OCI-LY7 (cell line): ENCODE measurements at regions not wholly inside any gene's neighbourhood (a gene's known extent, or its start where the extent isn't known, plus 50 kb on each side); places are given as distances from the start of the nearest gene placed in this dataset.

Source experiments
- BruUV-seq: library from RNA; stranded (reverse); fragments of 400-500 nt; replicated peaks from 2 replicates; lab custom pipeline; 2021; lab: Mats Ljungman, UMichigan
- CTCF ChIA-PET: fragments of 300-600 bp; sonication (Branson Sonifier 250); formaldehyde crosslinking; loops from one replicate; lab custom pipeline; 2022; ENCODE audit warnings: antibody characterized with exemption; ENCODE audit not compliant: unreplicated experiment; lab: Charles Lee
- POLR2A ChIA-PET: fragments of 300-600 bp; sonication (Branson Sonifier 250); formaldehyde crosslinking; loops from one replicate; lab custom pipeline; 2022; ENCODE audit warnings: antibody characterized with exemption; lab: Charles Lee
- DNase-seq: peaks from one replicate; pipeline ENCODE4 v3.0.0-alpha.2; 2015; ENCODE audit warnings: low spot score
- H2AFZ ChIP-seq: fragments of 200-600 bp; sonication (generic), shearing (Covaris generic); 2 replicates; pipeline ENCODE4 v1.6.1; 2014; ENCODE audit warnings: mild to moderate bottlenecking, antibody characterized with exemption, low read length, moderate library complexity
- H3K27ac ChIP-seq: fragments of 200-600 bp; sonication (generic); 2 replicates; pipeline ENCODE4 v1.5.1; 2014; ENCODE audit warnings: mixed run types, low read depth, mild to moderate bottlenecking, moderate library complexity, low read length, inconsistent platforms; ENCODE audit not compliant: poor library complexity, severe bottlenecking
- H3K36me3 ChIP-seq: fragments of 200-600 bp; sonication (generic); 2 replicates; pipeline ENCODE4 v1.6.1; 2014; ENCODE audit warnings: mild to moderate bottlenecking, antibody characterized with exemption, low read length, moderate library complexity, mixed read lengths; ENCODE audit not compliant: insufficient read depth
- H3K4me1 ChIP-seq: fragments of 200-600 bp; sonication (generic); 2 replicates; pipeline ENCODE4 v1.5.1; 2014; ENCODE audit warnings: mild to moderate bottlenecking, low read length; ENCODE audit not compliant: insufficient read depth, poor library complexity, severe bottlenecking
- H3K4me2 ChIP-seq: fragments of 200-600 bp; sonication (generic); 2 replicates; pipeline ENCODE4 v1.6.1; 2014; ENCODE audit warnings: mild to moderate bottlenecking, low read length
- H3K4me3 ChIP-seq: fragments of 200-600 bp; sonication (generic); 2 replicates; pipeline ENCODE4 v1.5.1; 2014; ENCODE audit warnings: mild to moderate bottlenecking, low read depth, low read length; ENCODE audit not compliant: poor library complexity, severe bottlenecking
- H3K79me2 ChIP-seq: fragments of 200-600 bp; sonication (generic); 2 replicates; pipeline ENCODE4 v1.6.1; 2016; ENCODE audit warnings: low read depth, mild to moderate bottlenecking, low read length, moderate library complexity, mixed read lengths; ENCODE audit not compliant: insufficient read depth
- H3K9me2 ChIP-seq: fragments of 200-600 bp; sonication (generic); 2 replicates; pipeline ENCODE4 v1.6.1; 2016; ENCODE audit warnings: mild to moderate bottlenecking, low read length, mixed read lengths; ENCODE audit not compliant: insufficient read depth
- H3K9me3 ChIP-seq: fragments of 200-600 bp; sonication (generic); 2 replicates; pipeline ENCODE4 v1.6.1; 2014; ENCODE audit warnings: mild to moderate bottlenecking, mixed run types, low read length, mixed read lengths
- H4K20me1 ChIP-seq: fragments of 200-600 bp; sonication (generic); 2 replicates; pipeline ENCODE4 v1.6.1; 2014; ENCODE audit warnings: mild to moderate bottlenecking, antibody characterized with exemption, low read length, moderate library complexity, mixed read lengths; ENCODE audit not compliant: insufficient read depth
- CTCF ChIP-seq: fragments of 200-600 bp; sonication (generic); conservative IDR thresholded peaks from 2 replicates; pipeline ENCODE4 v1.5.1; 2014; ENCODE audit warnings: mild to moderate bottlenecking, antibody characterized with exemption, low read length, moderate library complexity, mixed read lengths
- EZH2phosphoT487 ChIP-seq: fragments of 200-600 bp; sonication (generic); IDR thresholded peaks from 2 replicates; pipeline ENCODE4 v1.6.1; 2018; ENCODE audit warnings: low read depth, borderline replicate concordance, mild to moderate bottlenecking, mixed run types, antibody characterized with exemption, low read length, moderate library complexity, mixed read lengths
- intact Hi-C: fragments of 100-400 bp; cut with micrococcal nuclease; formaldehyde crosslinking; loops from one replicate; pipeline ENCODE4 v1.10.0; 2022; ENCODE audit not compliant: unreplicated experiment

DNA sequence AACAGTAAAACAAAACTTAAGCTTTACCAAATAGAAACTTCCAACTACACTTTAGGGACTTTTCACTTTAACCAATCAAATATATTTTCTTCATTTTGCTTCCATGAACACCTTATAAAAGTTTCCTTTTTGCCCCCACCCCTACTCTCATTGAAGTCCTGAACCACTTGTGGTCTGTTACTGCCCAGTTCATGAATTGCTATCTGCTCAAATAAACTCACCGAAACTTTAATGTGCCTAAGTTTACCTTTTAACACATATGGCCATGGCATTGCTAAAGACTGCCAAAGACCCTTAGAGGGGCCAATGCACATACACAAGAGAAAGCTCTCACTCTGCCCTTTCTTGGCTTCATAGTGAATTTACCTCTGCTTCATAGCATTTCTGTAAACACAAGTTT is 195.3 kb downstream of the RND3 start:
- no peak overlapping the region for H3K4me2 ChIP-seq
- H3K79me2 ChIP-seq = no peaks in the 10 kb centered on the region
- no peaks in the 10 kb centered on the region for H3K36me3 ChIP-seq
- no peak overlapping the region for H3K27ac ChIP-seq
- ChIA-PET POLR2A (no interaction called here), CTCF (no interaction called here)
- no peak overlapping the region for H3K4me3 ChIP-seq
- intact Hi-C loops = no loop called here
- H4K20me1 ChIP-seq = no peaks in the 10 kb centered on the region
- H3K4me1 ChIP-seq = no peaks in the 10 kb centered on the region
- no peak for DNase-seq
- no TSS peak for BruUV-seq
- H3K9me3 ChIP-seq = no peaks in the 10 kb centered on the region
- H2AFZ ChIP-seq = no peak overlapping the region
- H3K9me2 ChIP-seq = no peaks in the 10 kb centered on the region
- TF ChIP-seq EZH2phosphoT487 (no peak), CTCF (no peak)

DNA sequence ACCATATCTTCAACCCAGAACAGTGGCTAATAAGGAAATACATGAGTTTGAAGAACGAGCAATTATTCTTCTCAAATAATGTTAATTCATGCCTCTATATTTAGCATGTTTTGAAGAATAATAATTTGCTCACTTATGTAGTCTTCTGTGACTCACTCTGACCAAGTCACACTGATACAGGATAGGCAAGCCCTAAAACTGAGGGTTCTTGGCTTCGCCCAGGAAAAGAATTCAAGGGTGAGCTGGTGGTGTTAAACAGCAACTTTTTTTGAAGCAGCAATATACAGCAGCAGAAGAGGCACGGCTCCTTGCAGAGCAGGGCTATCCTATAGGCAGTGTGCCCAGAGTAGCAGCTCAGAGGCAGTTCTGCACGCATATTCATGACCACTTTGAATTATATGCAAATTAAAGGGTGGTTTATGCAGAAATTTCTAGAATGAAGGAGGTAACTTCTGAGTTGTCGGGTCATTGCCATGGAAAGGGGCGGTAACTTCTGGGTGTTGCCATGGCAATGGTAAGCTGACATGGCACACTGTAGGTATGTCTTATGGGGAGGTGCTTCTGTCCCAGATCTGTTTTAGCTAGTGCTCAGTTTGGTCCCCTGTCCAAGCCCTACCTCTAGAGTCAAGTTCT is 200.6 kb downstream of the RND3 start:
- Histone ChIP-seq H3K9me3 (no peaks in the 10 kb centered on the region), H3K4me2 (no peak overlapping the region), H3K36me3 (no peaks in the 10 kb centered on the region), H4K20me1 (no peaks in the 10 kb centered on the region), H2AFZ (no peak overlapping the region), H3K27ac (no peak overlapping the region), H3K9me2 (no peaks in the 10 kb centered on the region), H3K79me2 (no peaks in the 10 kb centered on the region), H3K4me3 (no peak overlapping the region), H3K4me1 (no peaks in the 10 kb centered on the region)
- BruUV-seq = no TSS peak
- POLR2A ChIA-PET = interaction anchor here (0.7 kb wide), 1 partner anchor 12 kb away, joined by 3 read pairs; no protein-coding TSS in a partner anchor
- CTCF ChIA-PET = no interaction called here
- DNase-seq = no peak
- no peak for TF ChIP-seq EZH2phosphoT487
- no peak for TF ChIP-seq CTCF
- intact Hi-C loops = no loop called here

- no TSS peak for BruUV-seq
- no peaks in the 10 kb centered on the region for H3K79me2 ChIP-seq
- H3K27ac ChIP-seq = no peak overlapping the region
- no peak overlapping the region for H3K4me3 ChIP-seq
- no peak for DNase-seq
- no peak overlapping the region for H2AFZ ChIP-seq
- intact Hi-C loops = no loop called here
- no peaks in the 10 kb centered on the region for H3K36me3 ChIP-seq
- H4K20me1 ChIP-seq = no peaks in the 10 kb centered on the region
- H3K9me2 ChIP-seq = no peaks in the 10 kb centered on the region
- H3K9me3 ChIP-seq = no peaks in the 10 kb centered on the region
- CTCF ChIA-PET = no interaction called here
- POLR2A ChIA-PET = no interaction called here
- no peak for TF ChIP-seq CTCF
- TF ChIP-seq EZH2phosphoT487 = no peak
- H3K4me2 ChIP-seq = no peak overlapping the region
- H3K4me1 ChIP-seq = no peaks in the 10 kb centered on the region
Measured at GRCh38 chr2:150284116-150284515, 203.4 kb downstream of the RND3 start.
